ENCODE measurements at regions not wholly inside any gene's neighbourhood (a gene's known extent, or its start where the extent isn't known, plus 50 kb on each side); places are given as distances from the start of the nearest gene placed in this dataset.

- TF ChIP-seq CTCF (IDR thresholded peaks at IDR 0.05; ENCODE audit: insufficient read depth, low read length, severe bottlenecking) = no peak
- peaks cover 4% of the 10 kb centered on the region for H3K27me3 ChIP-seq (ENCODE audit: control insufficient read depth, insufficient read depth, low read length)
- H3K4me3 ChIP-seq (ENCODE audit: low read depth, low read length) = no peak overlapping the region
- no peak for FAIRE-seq
- DNase-seq (ENCODE audit: low read depth) = no peak
- no peaks in the 10 kb centered on the region for H3K36me3 ChIP-seq (ENCODE audit: control insufficient read depth, insufficient read depth, low read length)
Measured at GRCh38 chr3:64961301-64961700, 273.5 kb upstream of the ADAMTS9 start.

- H3K4me3 ChIP-seq (ENCODE audit: low read depth, low read length) = no peak overlapping the region
- no peak for TF ChIP-seq CTCF (IDR thresholded peaks at IDR 0.05; ENCODE audit: insufficient read depth, low read length, severe bottlenecking)
- no peaks in the 10 kb centered on the region for H3K36me3 ChIP-seq (ENCODE audit: control insufficient read depth, insufficient read depth, low read length)
- no peak for DNase-seq (ENCODE audit: low read depth)
- no peak for FAIRE-seq
- peaks cover 6% of the 10 kb centered on the region for H3K27me3 ChIP-seq (ENCODE audit: control insufficient read depth, insufficient read depth, low read length)
Measured at GRCh38 chr3:64958199-64958843, 270.5 kb upstream of the ADAMTS9 start.

- DNase-seq (ENCODE audit: low read depth) = no peak
- Histone ChIP-seq H3K27me3 (ENCODE audit: control insufficient read depth, insufficient read depth, low read length) (peaks cover 6% of the 10 kb centered on the region), H3K36me3 (ENCODE audit: control insufficient read depth, insufficient read depth, low read length) (no peaks in the 10 kb centered on the region), H3K4me3 (ENCODE audit: low read depth, low read length) (no peak overlapping the region)
- TF ChIP-seq CTCF (IDR thresholded peaks at IDR 0.05; ENCODE audit: insufficient read depth, low read length, severe bottlenecking) = no peak
- no peak for FAIRE-seq
Measured at GRCh38 chr3:64957408-64958198, 269.8 kb upstream of the ADAMTS9 start.

DNA sequence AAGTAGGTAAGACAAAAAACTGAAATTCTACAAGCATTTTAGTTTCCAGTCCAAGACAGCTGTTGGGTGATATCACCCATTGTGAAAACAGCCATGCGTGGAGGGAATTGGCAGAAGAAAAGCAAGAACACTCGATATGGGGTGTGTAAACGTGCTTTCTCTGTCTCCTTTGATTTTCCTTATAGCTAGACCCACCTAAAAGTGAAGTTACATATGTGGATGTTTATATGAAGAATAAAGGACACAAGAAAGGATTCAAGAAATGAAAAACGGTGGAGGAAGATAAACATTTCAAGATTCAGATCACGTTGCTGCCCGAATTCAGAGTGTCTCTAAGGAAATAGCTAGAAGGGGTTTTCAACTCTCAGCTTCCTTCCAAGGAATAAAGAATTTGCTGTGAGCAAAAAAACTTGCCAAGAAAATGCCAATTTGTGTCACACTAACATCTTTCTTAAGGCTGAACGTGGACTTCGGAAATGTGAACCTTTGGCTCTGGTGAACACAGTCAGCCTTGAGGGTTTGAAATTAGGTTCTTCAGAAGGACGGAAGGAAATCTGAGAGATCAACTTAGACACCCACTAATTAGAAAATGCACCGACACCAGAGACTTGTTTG, 269.0 kb upstream of the ADAMTS9 start:
- FAIRE-seq (no peak), DNase-seq (ENCODE audit: low read depth) (no peak)
- H3K27me3 ChIP-seq (ENCODE audit: control insufficient read depth, insufficient read depth, low read length) = peaks cover 6% of the 10 kb centered on the region
- no peak overlapping the region for H3K4me3 ChIP-seq (ENCODE audit: low read depth, low read length)
- TF ChIP-seq CTCF (IDR thresholded peaks at IDR 0.05; ENCODE audit: insufficient read depth, low read length, severe bottlenecking) = no peak
- H3K36me3 ChIP-seq (ENCODE audit: control insufficient read depth, insufficient read depth, low read length) = no peaks in the 10 kb centered on the region

GRCh38 chr3:64954995-64955636, 267.3 kb upstream of the ADAMTS9 start:
- Histone ChIP-seq H3K36me3 (ENCODE audit: control insufficient read depth, insufficient read depth, low read length) (no peaks in the 10 kb centered on the region), H3K27me3 (ENCODE audit: control insufficient read depth, insufficient read depth, low read length) (peaks cover 6% of the 10 kb centered on the region), H3K4me3 (ENCODE audit: low read depth, low read length) (no peak overlapping the region)
- FAIRE-seq (no peak), DNase-seq (ENCODE audit: low read depth) (peak; percentile 8)
- TF ChIP-seq CTCF (IDR thresholded peaks at IDR 0.05; ENCODE audit: insufficient read depth, low read length, severe bottlenecking) = no peak

Data from bronchial epithelial cell (primary cell).